Mononuclear cell (primary cell): ENCODE measurements at regions not wholly inside any gene's neighbourhood (a gene's known extent, or its start where the extent isn't known, plus 50 kb on each side); places are given as distances from the start of the nearest gene placed in this dataset.

ENCODE experiments used
- H3K27me3 ChIP-seq: 2 replicates; pipeline ENCODE4 v1.6.0; 2011; ENCODE audit warnings: low read length, control low read depth; ENCODE audit not compliant: insufficient read depth
- H3K4me1 ChIP-seq: 2 replicates; pipeline ENCODE4 v1.5.1; 2011; ENCODE audit warnings: mild to moderate bottlenecking, low read length, control low read depth; ENCODE audit not compliant: insufficient read depth
- H3K4me3 ChIP-seq: 2 replicates; pipeline ENCODE4 v1.5.1; 2011; ENCODE audit warnings: mild to moderate bottlenecking, low read length, moderate library complexity
- H3K9me3 ChIP-seq: 2 replicates; pipeline ENCODE4 v1.5.1; 2011; ENCODE audit warnings: low read depth, mild to moderate bottlenecking, control low read depth, low read length

DNA sequence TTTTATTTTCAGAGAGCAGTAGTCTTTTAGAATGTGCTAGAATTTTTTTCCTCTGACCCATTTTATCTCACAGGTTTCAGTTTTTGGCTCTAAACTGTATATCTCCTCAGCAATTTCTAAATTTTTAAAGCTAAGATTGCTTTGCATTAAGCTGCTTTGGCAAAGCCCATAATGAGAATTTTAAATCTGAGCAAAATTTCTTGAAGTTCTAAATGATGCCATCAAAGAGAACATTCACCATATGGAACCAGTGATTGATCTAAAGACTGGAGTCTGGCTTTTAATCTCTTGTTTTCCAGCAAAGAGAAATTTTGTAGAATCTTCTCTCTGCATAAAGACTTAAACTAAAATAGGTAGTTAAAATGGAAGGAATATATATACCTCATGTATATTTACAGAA is 313.6 kb downstream of the TBC1D32 start:
- H3K27me3 ChIP-seq: no peaks in the 10 kb centered on the region

DNA sequence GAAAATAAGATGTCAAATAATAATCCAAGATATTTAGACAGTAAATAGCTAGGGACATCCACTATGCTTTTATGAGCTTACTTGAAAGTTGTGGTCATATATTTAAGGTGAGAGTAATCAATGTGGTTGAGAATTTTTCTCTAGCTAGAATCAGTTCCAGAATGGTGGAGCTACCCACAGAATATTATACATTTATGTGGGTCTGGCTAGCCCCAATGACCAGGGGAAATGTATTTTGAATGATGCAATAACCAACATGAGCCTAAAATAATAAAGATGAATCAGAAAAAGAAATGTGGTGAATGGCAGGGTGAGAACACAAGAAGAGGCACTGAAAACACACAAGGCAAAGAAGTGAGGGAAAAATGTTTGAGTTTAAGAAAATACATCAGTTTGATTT is 325.7 kb downstream of the TBC1D32 start:
- H3K27me3 ChIP-seq: no peaks in the 10 kb centered on the region
- H3K9me3 ChIP-seq: no peaks in the 10 kb centered on the region
- no peaks in the 10 kb centered on the region for H3K4me1 ChIP-seq
- H3K4me3 ChIP-seq: no peak overlapping the region

More for the DNA sequence above, 313.6 kb downstream of the TBC1D32 start:
- no peak overlapping the region for H3K4me3 ChIP-seq
- H3K9me3 ChIP-seq: no peaks in the 10 kb centered on the region
- H3K4me1 ChIP-seq: no peaks in the 10 kb centered on the region

DNA sequence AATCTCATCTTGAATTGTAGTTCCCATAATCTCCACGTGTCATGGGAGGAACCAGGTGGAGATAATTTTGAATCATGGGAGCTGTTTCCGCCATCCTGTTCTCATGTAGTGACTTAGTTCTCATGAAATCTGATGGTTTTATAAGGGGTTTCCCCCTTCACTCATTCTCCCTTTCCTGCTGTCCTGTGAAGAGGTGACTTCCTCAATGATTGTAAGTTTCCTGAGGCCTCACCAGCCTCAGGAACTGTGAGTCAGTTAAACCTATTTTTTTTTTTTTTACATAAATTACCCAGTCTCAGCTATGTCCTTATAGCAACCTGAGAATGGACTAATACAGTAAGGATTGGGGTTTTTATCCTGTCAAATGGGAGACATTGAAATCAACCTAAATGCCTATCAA is 328.3 kb downstream of the TBC1D32 start:
- Histone ChIP-seq H3K4me3 (no peak overlapping the region), H3K4me1 (no peaks in the 10 kb centered on the region), H3K27me3 (no peaks in the 10 kb centered on the region), H3K9me3 (no peaks in the 10 kb centered on the region)

DNA sequence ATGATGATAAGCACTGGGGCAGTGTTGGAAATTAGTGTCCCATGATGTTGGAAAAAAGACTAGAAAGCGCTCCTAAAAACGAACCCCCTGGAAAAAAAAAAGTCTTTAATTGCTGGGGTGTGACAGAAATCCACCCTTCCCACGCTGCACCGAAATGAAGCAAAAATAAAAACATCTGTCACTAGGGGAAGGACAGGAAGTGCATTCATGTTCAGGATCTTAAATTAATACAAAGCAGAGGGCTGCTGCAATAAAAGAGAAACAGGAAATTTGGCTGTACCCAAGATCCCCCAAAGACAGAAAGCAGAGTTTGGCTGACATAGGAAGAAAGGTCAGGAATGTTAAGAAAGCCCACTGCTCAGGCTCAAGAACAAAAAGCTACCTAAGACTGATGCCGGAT is 333.9 kb downstream of the TBC1D32 start:
- Histone ChIP-seq H3K27me3 (no peaks in the 10 kb centered on the region), H3K4me1 (no peaks in the 10 kb centered on the region), H3K4me3 (no peak overlapping the region), H3K9me3 (no peaks in the 10 kb centered on the region)

DNA sequence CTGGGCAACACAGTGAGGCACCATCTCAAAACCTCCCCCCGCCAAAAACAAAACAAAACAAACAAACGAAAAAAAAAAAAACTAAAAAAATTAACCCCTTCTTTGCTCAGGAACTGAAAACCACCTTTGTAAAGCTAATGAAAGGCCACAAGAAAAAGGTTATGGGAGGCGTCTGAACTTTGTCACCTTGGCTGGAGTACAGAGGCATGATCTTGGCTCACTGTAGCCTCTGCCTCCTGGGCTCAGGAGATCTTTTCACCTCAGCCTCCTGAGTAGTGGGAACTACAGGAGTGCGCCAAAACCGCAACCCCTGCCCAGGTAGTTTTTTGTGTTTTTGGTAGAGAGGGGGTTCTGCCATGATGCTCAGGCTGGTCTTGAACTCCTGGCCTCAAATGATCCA is 337.9 kb downstream of the TBC1D32 start:
- H3K4me3 ChIP-seq: no peak overlapping the region
- H3K4me1 ChIP-seq: no peaks in the 10 kb centered on the region
- H3K27me3 ChIP-seq: no peaks in the 10 kb centered on the region
- no peaks in the 10 kb centered on the region for H3K9me3 ChIP-seq

DNA sequence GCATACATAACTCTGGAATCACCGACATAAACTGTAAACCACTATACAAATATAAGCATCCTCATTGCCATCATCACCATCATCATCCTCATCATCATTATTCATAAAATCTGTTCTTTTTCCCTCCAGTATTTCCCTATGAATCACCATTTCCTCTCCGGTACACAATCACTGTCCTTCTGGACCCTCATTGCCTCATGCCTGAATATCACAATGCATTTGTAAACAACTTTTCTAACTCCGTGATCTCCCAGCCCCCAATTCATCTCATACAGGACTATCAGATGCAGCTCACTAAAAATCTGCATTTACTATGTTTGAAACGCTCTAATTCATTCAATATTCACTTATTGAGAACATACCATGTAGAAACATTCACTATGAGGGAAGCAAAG is 339.7 kb downstream of the TBC1D32 start:
- Histone ChIP-seq H3K4me1 (no peaks in the 10 kb centered on the region), H3K27me3 (no peaks in the 10 kb centered on the region), H3K9me3 (no peaks in the 10 kb centered on the region), H3K4me3 (no peak overlapping the region)

DNA sequence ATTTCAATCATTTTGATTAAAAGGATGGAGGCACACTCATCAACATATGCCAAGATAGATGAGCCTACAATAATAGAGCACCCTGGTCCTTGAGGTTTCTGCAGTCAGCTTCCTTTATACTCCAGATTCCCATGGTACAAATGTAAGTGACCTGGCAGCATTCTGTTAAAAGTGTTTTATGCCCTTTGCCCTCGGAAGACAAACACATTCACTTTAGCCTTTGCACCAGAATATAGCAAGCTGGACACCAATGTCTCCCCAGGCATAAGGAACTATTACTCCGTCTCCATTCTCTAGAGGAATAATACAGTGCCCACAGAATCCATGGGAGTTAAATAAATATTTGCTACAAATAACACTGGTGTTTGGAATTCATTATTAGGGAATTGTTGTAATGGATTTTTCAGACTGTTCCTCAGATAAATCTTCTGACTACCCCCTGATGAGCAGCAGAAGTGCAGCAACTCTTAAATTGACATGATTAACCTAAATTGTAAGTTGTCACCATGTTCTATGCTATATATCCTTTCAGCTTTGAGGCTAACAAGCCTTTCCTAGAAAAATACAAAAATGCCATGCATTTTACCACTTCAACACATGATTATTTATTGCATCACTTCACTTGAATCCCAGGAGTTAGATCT is 340.2 kb downstream of the TBC1D32 start:
- no peaks in the 10 kb centered on the region for H3K4me1 ChIP-seq

DNA sequence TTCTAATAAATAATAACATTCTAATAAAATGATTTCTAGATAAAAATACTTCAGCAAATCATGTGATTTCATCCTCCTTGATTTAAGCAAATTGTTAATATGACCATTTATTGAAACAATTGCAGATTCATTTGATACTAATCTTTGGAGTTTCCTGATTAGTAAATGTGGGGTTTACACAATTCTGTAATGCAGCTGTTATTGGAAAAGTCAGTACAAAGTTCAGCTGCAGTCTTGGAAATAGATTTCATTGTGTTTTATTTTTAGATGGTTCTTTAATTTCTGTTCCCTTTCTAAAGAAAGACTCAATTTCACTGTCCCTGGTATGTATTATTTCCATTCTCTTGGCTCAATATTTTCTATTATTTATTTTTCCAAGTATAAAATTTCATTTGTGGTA is 342.0 kb downstream of the TBC1D32 start:
- H3K27me3 ChIP-seq: no peaks in the 10 kb centered on the region
- H3K9me3 ChIP-seq: no peaks in the 10 kb centered on the region

More for the DNA sequence above, 340.2 kb downstream of the TBC1D32 start:
- Histone ChIP-seq H3K9me3 (no peaks in the 10 kb centered on the region), H3K27me3 (no peaks in the 10 kb centered on the region), H3K4me3 (no peak overlapping the region)

DNA sequence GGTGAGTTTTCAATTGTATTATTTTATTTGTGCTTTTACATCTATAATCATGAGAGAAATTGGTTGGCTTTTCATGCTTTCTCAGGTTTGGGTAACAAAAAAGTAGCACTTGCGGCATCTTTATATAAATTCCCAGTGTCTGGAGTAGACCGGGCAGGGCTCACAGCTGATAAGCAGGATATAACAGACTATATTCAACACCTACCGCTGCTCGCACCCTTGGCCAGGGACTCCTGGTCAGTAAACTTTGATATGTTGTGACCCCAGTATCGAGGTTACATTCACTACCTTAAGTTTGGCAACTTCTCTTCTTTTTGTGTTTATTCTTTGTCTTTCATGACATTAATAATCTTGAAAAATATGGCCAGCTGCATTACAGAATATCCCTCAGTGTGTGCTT is 343.4 kb downstream of the TBC1D32 start:
- Histone ChIP-seq H3K4me3 (no peak overlapping the region), H3K9me3 (no peaks in the 10 kb centered on the region), H3K4me1 (no peaks in the 10 kb centered on the region), H3K27me3 (no peaks in the 10 kb centered on the region)

More for the DNA sequence above, 342.0 kb downstream of the TBC1D32 start:
- H3K4me3 ChIP-seq: no peak overlapping the region
- no peaks in the 10 kb centered on the region for H3K4me1 ChIP-seq

DNA sequence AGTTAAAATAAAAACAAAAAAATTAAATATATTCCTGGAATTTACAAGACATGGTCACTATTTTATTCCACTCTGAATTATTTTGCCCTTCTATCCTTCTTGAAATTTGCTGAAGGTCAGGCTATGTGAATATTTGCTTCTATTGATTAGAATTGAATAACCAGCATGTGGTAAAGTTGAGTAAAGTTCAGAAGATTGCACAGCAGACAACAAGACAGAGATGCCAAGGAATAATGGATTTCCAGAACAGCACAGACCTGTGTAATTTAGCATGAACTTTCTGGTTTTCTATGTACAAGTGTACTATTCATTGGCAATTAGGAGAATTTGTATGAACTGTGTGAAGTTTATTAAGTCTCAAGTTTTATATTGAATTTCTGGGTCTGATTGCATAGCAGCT is 352.4 kb downstream of the TBC1D32 start:
- H3K4me3 ChIP-seq: no peak overlapping the region

DNA sequence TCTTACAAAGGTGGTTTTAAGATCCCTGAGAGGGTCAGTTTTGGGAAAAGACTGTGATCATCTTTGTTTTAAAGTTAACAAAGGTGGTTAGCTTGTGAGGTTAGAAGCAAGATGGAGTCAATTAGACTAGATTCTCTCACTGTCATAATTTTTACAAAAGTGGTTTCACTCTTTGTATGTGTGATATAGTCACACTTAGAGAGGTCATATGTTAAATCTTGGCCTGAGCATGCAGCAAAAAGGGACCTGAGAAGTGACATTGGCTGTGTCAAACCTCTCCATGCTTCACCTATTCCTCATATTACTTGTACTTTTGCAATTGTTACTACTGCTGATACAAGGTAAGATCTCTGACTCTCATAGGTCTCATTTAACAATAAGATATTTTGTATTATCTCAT is 368.0 kb downstream of the TBC1D32 start:
- no peaks in the 10 kb centered on the region for H3K4me1 ChIP-seq
- no peaks in the 10 kb centered on the region for H3K27me3 ChIP-seq
- H3K9me3 ChIP-seq: no peaks in the 10 kb centered on the region
- H3K4me3 ChIP-seq: no peak overlapping the region

More for the DNA sequence above, 352.4 kb downstream of the TBC1D32 start:
- H3K4me1 ChIP-seq: no peaks in the 10 kb centered on the region
- H3K9me3 ChIP-seq: no peaks in the 10 kb centered on the region
- no peaks in the 10 kb centered on the region for H3K27me3 ChIP-seq

DNA sequence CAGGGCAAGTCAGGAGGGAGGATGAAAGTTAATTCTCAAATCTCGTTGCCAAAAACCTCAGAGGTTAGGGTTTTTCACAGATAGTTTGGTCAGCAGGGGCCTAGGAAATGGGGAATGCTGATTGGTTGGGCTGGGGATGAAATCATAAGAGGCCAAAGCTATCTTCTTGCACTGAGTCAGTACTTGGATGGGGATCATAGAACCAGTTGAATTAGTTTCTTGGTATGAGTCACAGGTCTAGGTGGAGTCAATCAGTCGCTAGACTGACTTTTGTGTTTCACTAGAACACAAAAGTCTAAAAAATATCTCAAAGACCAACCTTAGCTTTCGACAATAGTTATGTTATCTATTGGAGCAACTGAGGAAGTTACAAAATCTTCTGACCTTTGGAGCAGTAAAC is 368.5 kb downstream of the TBC1D32 start:
- no peaks in the 10 kb centered on the region for H3K27me3 ChIP-seq
- H3K4me1 ChIP-seq: no peaks in the 10 kb centered on the region
- H3K9me3 ChIP-seq: no peaks in the 10 kb centered on the region
- no peak overlapping the region for H3K4me3 ChIP-seq

DNA sequence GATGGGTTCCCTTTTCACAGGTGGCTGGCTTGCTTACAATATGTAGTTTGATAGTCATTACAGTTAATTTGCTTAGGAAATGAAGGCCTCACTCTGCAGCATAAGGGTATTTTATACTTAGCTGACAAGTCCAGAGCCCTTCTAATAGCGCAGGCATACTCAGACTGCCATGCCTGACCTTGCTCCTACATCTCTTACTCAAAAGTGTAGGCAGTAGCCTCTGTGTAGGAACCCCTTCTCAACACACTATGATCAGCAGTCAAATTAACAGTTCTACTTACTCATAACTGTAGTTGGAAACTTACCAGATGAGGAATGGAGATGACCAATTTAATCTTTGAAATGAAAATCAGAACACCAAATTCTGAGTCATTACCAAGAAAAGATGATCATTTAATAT is 373.5 kb downstream of the TBC1D32 start:
- Histone ChIP-seq H3K4me1 (no peaks in the 10 kb centered on the region), H3K9me3 (no peaks in the 10 kb centered on the region), H3K4me3 (no peak overlapping the region), H3K27me3 (no peaks in the 10 kb centered on the region)

DNA sequence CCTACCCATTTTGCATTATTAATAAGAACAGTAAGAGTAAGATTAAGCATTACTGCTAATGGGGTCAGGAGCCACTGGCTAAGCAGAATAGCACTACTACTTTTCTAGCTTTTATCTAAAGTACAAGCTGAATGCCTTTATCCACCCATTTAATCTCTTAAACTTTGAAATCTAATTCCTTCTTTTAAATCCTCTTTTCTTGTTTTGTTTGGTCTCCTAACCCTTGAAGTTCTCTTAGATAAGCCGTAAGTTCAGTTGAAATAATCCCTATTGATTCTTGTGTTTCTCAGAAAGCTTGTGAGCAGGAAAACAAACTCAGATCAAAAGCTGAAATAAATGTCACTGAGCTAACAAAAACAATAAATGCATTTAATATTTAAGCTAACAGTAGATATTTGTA is 380.2 kb downstream of the TBC1D32 start:
- H3K27me3 ChIP-seq: no peaks in the 10 kb centered on the region
- no peaks in the 10 kb centered on the region for H3K9me3 ChIP-seq
- H3K4me1 ChIP-seq: no peaks in the 10 kb centered on the region
- H3K4me3 ChIP-seq: no peak overlapping the region

DNA sequence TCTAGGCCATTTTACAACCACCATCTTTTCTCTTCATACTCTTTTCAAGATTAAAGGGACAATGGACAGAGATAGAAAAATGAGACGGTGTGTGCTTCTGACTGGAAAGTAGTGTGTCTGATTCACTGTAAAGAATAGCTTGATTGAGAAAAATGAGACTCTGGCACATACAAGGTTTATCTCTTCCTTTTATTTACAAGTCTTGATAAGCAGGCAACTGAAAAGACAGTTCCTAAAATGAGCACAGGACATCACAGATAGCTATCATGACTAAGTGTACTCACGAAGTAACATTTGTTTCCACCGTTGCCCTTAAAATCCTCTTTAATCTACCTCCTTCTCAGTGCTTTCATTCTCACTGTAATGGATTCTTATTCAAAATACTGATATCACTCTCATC is 383.0 kb downstream of the TBC1D32 start:
- no peak overlapping the region for H3K4me3 ChIP-seq
- H3K9me3 ChIP-seq: no peaks in the 10 kb centered on the region
- no peaks in the 10 kb centered on the region for H3K27me3 ChIP-seq
- no peaks in the 10 kb centered on the region for H3K4me1 ChIP-seq

DNA sequence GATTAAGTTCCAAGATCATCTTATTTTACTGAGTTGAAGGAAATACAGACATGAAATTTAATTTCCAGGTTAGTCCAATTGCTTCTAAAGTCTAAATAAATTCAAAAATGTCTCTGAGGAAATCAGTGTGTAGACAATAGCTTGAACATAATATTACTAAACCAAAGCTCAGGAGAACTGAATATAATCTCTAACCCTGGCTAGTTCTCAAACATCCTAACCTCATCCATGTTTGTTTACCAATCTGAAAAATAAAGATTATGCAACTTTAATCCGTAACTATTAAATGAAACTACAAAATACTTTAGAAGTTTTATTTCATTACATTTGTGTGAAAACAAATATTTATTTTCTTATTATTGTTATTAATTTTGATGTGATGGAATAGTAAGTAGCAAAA is 387.2 kb downstream of the TBC1D32 start:
- no peak overlapping the region for H3K4me3 ChIP-seq
- H3K9me3 ChIP-seq: no peaks in the 10 kb centered on the region
- no peaks in the 10 kb centered on the region for H3K27me3 ChIP-seq
- no peaks in the 10 kb centered on the region for H3K4me1 ChIP-seq
